ENCODE measurements at regions not wholly inside any gene's neighbourhood (a gene's known extent, or its start where the extent isn't known, plus 50 kb on each side); places are given as distances from the start of the nearest gene placed in this dataset.
"Not testable (repeated sequence)": the region's sequence is repeated elsewhere in the genome, so short reads cannot be mapped to it uniquely, and the experiment has no call there.

DNA sequence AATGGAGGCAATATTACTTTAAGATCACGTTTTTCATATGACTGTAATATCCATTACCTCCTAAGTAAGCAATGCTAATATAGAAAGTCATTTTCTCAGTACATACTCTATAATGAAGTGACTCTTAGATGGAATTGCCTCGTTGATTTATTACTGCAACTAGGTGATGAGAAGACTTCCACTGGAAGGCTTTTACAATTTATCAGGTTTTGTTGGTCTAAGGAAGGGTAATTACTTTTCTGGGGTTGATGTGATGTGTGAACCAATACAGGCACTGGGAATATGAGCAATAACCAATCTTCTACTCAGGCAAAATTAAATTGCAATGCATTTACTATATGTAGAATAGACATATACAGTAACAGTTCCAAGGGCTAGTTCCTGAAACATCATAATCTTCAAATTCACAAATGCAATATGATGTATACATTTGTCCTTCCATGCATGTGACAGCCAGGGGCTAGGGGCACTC, 635.0 kb downstream of the QKI start:
- DNase-seq: no peak

DNA sequence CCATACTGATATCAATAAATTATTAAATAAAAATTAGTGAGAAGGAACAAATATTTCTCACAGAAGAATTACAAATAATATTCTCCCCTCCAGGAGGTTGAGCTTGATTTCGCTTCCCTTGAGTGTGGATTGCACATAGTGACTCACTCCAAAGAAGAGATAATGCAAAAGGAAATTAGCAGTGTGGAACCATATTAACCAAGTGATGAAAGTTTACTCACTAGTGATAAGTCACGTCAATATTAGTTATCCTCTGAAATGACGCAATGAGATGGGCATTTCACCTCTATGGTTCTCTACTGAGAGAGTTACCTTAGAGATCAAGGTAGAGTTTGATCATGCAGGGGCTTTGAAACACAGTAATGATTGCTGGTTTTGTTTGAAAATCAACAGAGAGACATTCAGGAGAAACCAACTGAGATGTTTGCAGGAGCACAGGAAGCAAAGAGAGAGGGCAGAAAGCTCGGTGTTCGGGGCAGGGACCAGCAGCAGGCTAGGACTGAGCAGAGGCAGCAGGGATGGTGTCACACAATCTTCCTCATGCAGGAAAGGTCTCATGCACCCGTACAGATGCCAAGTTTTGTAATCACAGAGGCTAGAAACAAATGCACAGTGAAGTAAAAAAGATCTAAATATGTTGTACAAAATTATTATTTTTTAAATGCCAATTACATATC, 634.5 kb downstream of the QKI start:
- DNase-seq: no peak

DNA sequence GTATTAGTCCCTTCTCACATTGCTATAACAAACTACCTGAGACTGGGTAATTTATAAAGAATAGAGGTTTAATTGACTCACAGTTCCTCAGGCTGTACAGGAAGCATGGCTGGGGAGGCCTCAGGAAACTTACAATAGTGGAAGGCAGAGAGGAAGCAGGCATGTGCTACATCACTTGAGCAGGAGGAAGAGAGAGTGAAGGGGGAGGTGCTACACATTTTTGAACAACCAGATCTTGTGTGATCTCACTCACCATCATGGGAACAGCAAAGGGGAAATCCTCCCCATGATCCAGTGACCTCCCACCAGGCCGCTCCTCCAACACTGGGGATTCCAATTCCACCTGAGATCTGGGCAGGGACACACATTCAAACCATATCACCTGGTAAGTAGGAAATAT, 630.6 kb downstream of the QKI start:
- no peak for DNase-seq

DNA sequence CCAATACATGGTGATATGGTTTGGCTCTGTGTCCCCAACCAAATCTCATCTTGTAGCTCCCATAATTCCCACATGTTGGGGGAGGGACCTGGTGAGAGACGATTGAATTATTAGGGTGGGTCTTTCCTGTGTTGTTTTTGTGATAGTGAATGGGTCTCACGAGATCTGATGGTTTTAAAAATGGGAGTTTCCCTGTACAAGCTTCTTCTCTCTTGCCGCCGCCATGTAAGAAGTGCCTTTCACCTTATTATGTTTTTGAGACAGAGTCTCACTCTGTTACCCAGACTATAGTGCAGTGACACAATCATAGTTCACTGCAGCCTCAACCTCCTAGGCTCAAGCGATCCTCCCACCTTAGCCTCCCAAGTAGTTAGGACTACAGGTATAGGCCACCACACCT, 629.1 kb downstream of the QKI start:
- not testable (repeated sequence) for DNase-seq

DNA sequence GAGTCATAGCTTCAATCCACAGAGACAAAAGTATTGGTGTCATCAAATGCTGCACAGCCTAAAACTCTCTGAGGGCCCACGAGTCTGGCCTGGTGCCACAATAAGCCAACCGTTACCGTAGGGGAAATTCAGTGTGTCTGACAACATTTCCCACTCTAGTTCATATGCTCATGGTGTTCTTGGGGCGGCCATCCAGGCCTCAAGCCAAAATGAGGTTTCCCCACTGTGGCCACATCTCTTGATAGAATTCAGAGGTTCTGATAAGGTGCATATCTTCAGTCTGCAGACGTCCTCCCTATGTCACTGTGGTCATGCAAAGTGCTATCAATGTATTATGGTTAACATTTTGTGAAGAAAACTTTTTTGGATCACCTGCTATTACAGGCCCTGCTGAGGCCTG, 627.7 kb downstream of the QKI start:
- no peak for DNase-seq

DNA sequence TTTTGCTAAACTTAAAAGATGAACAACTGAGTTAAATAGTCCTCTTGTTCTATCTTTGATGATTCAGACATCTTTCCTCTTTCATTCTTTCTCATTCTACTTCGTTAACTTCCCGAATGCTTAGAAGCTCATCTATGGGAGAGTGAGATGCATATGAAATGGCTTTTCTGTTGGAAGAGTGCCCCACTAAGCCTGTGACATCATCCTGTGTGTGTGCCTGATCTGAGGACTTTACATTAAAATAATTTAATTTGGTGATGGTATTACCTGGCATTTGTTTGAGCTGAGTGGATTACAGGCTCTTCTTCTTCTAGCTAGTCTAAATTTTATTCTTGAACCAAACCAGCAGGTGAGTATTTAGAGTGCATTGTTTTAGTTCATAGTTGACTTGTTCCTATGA, 626.5 kb downstream of the QKI start:
- DNase-seq: no peak

DNA sequence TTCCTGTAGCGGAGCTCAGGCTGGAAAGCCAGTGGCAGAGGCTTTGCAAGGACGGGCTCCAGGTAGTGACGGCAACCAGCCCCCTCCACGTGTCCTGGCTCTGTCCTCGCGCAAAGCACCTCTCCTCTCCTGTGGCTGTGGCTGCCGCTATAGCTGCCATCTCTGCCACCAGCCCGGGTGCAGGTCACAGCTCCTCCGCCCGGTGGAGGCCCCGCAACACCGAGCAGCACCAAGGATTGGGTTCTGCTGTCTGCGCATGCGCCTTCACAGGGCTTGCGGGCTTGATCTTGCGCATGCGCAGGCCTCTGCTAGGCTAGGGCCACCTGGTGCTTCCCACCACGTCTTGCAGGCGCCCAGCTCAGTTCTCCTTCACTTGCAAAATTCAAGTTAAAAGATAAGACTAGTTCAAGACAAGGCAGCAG, 625.4 kb downstream of the QKI start:
- peak; percentile 7 for DNase-seq

DNA sequence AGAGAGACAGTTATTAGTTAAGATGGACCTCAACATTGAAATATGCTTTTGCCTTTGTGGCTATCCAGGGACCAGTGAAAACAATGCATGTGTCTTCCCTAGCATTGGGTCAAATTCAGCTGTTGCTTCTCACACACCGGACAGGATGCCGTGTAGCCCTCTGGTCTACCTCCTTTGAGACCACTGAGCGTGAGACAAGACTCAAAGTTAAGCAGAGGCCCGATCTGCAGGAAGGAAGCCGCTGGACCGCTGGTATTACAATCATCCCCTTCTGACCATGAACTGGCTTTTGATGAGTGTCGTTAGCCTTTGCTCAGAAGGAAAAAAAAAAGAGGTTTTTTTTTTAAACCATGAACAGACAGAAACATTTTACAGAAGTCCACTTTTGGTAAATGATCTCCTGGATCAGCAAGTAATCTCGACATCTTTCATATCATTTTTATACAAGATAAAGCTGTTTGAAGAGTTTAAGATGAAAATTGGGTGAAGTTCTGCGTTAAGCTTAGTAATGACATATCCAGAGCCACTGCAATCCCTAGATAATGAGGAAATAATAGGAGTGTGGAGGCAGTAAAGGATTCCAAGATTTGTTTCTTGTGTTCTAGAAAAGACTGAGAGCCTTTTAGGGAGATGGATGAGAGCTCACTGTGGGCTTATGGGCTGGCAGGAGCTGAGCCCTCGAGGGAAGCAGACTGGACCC, 622.8 kb downstream of the QKI start:
- no peak for DNase-seq

DNA sequence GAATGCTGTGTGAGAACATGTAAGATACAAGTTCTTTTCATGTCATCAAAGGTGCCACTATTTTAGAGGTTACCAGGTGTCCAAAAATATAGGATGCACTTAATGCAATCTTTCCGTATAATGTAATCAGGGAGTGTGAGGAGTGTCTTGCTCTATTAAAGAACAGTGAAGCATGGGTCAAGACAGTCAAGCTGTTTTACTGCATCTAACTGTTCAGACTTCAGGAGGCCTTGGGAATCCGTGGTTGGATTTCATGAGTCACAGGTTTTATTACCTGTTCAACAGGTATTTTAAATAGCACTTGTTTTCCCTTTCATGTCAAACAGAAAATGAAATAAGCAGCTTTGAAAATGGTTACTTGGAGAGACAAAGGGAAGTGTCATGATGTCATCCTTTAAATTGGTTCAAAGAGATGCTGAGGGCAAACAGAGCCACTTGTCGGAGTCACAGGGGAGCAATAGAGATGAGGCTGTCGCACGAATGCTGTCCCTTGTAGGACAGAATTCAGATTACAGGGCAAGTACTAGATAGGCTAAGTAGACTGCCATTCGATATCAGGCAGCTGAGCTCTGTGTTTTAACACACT, 621.5 kb downstream of the QKI start:
- DNase-seq: no peak

DNA sequence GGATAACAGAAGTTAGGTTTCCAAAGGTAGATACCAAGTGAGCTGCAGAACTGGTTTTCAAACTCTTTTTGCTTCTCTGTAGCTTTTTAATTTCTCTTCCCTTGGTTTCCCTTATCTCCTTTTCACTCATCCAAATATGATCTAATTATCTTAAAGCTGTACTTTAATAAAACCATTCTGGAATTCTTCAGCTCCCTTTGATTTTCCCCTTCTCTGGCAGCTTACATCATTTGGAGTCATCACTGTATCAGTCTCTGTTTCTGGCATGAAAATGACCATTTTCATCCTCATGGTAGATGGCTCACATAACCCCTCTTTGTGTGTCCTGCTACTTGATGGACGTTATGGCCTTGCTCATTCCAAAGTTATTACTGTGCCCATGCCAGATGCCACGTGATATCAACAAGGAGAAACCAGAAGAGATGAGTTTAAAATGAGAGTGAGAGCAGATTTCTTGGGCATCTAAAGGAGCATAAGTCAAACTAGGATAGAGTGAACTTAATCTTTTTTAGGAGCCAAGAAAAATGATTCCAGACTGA, 620.2 kb downstream of the QKI start:
- no peak for DNase-seq

DNA sequence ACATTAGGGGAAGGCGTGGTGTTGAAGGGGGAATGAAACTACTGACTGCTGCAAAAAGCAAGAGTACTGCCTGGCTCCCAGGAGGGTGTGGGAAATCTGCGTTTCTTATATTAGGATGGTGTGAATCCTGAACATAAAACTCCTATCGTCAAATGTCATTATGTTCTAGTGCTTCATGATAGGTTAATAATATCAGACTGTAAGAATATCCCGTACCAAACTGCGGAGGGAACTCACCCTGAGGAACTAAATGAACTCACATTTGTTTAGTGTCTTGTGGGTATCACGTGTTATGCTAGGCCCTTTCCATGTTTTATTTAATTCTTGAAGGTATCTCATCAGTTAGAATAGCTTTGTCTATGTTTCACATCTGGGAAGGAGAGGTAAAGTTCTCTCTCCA, 610.7 kb downstream of the QKI start:
- no peak for DNase-seq

DNA sequence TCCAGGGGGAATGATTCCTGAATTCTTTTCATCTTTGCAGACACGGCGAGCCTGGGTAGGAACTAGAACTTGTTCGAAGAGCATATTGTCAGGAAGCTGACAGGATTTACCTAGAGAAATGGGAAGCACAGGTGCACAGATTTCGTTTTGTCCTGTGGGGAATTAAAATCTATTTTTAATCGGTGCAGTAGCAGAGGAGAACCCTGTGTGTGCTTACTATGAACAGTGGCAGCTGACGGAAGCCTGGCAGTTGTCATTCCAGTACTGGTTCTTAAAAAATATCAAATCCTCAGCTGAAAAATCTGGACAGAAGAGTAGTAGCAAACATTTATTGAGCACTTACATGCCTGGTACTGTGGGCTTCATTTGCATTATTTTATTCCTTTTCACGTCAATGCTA, 609.0 kb downstream of the QKI start:
- no peak for DNase-seq

DNA sequence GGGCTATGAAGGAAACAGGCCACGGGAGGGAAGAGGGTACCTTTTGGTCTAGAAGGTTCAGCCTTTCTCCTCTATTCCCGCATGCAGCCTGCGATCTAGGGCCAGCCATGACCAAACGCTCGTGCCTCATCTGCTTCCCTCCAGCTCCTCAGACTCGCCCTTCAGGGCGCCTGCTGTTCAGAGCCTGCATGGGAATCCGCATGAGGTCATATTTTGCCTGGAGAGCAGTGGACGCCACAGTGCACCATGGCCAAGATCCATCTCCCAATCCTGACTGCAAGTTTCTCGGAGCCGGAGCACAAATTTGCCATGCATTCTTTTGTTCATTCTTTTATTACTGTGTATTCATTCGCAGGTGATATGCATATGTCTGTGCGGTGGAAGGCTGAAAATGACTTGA, 608.1 kb downstream of the QKI start:
- no peak for DNase-seq

DNA sequence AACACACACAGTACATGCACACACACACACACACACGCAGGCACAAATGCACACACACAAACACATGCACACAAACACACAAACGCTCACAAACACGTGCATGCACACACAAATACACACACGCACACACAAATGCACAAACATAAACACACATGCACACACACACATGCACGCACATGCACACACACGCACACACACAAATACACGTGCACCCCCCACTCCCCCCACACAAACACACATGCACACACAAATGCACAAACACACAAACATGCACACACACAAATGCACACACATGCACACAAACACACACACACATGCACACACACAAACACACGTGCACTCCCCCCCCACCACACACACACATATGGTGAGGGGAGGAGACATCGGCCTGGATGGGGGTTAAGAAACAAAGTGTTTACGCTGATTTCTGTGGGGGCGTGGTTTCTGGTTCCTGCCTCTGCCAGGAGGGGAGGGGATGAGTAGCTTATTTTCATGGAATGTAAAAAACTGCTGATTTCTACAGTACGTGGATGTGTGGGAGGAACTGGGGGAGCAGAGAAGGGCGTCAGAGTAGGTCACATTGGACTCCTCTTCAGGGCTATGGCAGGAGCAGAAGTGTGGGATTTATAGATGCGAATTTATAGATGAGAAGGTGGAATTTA, 607.2 kb downstream of the QKI start:
- DNase-seq: no peak

DNA sequence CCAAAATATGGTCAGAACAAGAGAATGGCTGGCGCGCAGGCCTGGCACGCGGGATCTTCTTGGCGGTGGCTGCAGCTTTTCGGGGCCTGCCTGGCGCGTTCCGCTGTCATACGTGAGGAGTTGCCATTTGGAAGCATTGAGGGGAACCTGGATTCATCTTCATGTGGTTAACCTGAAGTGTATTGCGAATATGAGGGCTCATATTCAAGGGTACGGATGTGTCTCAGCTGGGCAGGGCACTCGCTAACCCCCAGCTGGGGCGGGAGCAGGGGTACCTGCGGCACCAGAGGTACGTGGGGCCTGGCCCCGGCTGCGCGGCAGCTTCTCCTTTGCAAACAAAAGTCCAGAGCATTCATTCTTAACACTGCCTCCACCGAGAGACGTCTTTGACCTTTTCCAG, 605.6 kb downstream of the QKI start:
- no peak for DNase-seq

DNA sequence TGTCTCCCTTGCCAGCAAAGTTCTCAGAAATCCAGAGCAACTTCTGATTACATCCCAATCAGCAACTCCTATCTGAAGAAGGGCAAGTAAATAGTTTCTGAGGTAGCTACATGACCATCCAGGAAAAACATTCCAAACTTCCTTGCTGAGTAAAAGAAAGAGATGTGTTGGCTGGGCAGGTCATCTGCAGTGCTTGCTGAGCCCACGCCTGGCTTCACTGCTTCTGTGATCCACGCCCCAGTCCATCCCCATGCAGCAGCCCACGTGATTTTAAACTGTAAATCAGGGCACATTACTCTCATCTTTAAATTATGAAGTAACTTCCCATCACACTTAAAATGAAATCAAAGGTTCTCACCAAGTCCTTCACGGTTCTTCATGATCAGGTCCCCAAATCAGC, 603.6 kb downstream of the QKI start:
- no peak for DNase-seq

DNA sequence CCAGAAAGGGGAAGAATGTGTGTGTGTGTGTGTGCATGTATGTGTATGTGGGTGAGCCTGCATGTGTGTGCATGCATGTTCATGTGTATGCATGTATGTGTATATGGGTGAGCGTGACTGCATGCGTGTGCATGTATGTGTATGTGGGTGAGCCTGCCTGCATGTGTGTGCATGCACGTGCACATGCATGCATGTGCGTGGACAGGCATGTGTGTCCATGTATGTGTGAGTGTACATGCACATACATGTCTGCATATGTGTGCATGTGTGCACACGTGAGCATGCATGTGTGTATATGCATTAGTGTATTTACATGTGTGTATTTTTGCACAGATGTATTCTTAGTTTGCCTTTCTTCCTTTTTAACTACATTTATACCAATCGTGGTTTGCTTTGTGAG, 601.5 kb downstream of the QKI start:
- DNase-seq: no peak

DNA sequence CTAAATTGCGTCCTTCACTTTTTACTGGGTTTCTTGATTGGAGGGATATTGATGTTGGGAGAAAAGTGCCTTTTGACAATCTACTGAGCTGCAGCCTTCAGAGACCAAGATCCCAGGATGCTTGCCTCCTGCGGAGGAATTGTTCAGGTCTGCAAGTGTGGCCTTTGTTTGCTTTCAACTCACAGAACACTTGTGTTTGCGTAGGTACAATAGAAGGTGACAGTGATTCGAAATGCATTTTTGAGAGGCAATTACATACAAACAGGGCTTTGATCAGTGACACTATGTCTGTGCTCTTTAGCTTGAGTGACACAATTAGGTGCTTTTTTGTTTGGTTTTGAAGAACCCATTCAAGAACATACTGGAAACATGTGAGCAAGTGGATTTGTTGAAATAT, 600.6 kb downstream of the QKI start:
- DNase-seq: no peak

DNA sequence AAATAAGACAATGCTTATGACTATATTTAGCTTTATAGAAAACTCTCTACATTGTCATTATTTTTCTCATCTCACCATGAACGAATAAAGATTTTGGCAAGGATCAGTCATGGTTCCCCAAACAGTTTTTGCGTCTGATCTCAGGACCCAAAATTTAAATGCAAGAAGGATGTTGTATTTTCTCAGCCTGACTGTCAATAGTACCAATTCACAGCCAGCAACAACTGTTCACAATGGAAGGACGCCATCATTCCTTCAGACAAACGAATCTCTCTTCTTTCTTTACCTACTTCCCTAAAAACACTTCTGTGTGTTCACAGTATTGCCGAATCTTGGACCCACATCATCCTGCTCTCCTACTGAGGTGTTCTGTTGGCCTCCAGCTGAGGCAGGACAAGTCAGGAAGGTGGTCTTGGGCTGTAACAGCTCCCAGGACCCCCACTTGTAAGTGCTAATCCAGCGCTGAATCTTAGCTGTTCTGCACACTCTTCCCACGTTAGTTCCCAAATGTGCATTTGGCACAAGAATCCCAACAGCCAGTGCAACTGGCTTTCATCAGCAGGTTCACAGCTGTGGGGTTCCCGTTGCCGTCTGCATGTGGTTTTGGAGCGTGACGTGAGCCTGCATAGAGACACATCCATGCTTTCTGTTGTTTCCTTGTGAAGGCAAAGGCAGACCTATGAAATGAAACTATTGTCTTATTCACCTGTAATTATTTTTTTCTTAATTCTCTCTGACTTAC, 600.0 kb downstream of the QKI start:
- no peak for DNase-seq

DNA sequence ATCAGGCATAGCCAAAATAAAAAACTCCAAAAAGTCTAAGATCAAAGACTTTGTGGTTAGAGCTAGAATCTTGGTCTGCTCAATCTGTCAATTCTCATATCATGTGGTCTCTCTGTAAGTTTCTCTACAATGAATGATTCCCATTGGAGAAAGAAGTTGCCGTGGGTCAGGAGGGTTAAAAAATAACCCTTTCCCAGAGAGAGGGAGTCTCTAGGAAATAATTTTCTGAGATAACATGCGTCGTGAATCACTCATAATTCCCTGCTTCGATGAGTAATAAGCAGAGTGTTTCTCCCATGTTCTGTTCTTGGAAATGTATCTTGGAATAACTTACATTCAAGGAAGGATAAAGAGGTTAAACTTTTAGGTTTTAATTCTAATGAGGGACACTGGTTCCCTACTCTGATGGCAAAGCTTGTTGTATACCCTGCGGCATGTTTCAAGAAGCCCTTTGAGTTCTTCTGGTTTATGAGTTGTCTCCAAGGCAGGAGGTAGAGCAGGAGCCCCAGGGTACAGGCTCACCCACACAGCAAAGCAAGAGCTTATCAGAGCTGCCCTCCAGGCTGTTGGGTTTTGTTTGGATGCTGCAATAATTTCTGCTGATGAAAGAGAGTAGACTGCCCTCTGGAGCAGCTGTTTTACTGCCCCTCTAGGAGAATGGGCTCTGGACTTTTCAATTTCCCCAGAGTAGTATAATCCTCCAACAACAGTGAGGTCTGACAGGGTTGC, 599.1 kb downstream of the QKI start:
- no peak for DNase-seq

DNA sequence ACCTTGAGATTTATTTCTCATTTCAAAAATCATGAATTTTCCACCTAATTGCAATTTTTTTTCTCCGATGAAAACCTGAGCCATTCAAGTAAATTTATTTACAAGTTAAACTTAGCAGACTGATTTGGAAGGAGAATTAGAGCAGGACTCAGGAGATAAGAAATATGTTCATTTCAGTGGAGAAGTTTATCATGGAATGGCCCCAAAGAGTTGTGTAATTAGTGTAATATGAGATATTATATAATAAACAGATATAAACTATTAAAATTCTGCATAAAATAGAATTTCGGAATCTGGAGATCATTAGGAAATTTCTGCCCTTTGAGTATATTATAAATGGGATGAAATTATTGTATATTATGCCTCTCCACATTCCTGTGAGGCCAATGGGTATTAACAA, 596.8 kb downstream of the QKI start:
- DNase-seq: no peak

DNA sequence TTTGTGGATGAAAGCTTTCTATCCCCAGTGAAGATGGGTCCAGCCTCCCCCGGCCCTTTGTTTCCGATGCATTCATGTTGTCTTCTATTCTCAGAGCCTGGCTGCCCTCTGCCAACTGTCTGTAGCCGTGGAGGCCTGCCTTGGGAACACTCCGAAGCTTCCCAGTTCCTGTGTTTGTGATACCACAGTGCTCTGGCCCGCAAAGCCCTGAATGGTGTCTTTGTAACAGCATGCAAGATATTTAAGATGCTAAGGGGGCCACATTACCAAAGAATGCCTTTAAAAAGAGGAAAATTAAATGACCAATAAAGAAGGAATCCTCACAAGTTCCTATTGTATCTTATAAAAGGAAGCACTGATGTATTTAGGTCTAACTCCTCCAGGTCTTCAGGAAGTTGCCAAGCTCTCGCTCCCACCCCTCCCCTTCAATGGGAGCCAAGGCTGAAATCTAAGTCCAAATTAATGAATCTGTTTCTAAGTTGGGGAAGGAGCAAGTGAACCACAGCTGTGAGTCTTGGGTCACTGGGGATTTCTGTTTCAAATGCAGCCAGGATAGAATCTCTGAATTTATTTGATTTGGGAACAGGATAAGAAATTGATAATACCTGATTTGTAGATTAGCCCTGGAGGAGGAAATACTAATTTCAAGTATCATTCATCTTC, 596.1 kb downstream of the QKI start:
- DNase-seq: no peak

Data from activated naive CD4-positive, alpha-beta T cell treated with Interleukin-2 at 50 U/mL for 16 hours (primary cell).